Hepatocyte (in vitro differentiated cells): ENCODE measurements at regions not wholly inside any gene's neighbourhood (a gene's known extent, or its start where the extent isn't known, plus 50 kb on each side); places are given as distances from the start of the nearest gene placed in this dataset.

Source experiments
- DNase-seq: peaks from one replicate; pipeline ENCODE4 v3.0.0-alpha.2; 2016; ENCODE audit warnings: low spot score
- H2AFZ ChIP-seq: fragments of 200-600 bp; sonication (generic); 2 replicates; pipeline ENCODE4 v1.6.0; 2016; ENCODE audit warnings: antibody characterized with exemption, mild to moderate bottlenecking
- H3K27ac ChIP-seq: fragments of 200-600 bp; sonication (generic); 2 replicates; pipeline ENCODE4 v1.5.1; 2016; ENCODE audit warnings: mild to moderate bottlenecking
- H3K27me3 ChIP-seq: fragments of 200-600 bp; sonication (generic); 2 replicates; pipeline ENCODE4 v1.6.1; 2016
- H3K36me3 ChIP-seq: fragments of 200-600 bp; sonication (generic); replicated peaks from 2 replicates; pipeline ENCODE4 v1.5.1; 2016; ENCODE audit warnings: low read depth; ENCODE audit not compliant: insufficient read depth
- H3K4me1 ChIP-seq: fragments of 200-600 bp; sonication (generic); 2 replicates; pipeline ENCODE4 v1.5.1; 2016; ENCODE audit warnings: mild to moderate bottlenecking, moderate library complexity; ENCODE audit not compliant: insufficient read depth
- H3K4me2 ChIP-seq: fragments of 200-600 bp; sonication (generic); 2 replicates; pipeline ENCODE4 v1.6.0; 2016
- H3K4me3 ChIP-seq: fragments of 200-600 bp; sonication (generic); 2 replicates; pipeline ENCODE4 v1.5.1; 2016; ENCODE audit warnings: mild to moderate bottlenecking
- H3K79me2 ChIP-seq: fragments of 200-600 bp; sonication (generic); 2 replicates; pipeline ENCODE4 v1.6.0; 2017; ENCODE audit warnings: mild to moderate bottlenecking
- H3K9me2 ChIP-seq: fragments of 200-600 bp; sonication (generic); replicated peaks from 2 replicates; pipeline ENCODE4 v1.6.0; 2017; ENCODE audit warnings: mild to moderate bottlenecking; ENCODE audit not compliant: insufficient read depth
- H3K9me3 ChIP-seq: fragments of 200-600 bp; sonication (generic); 2 replicates; pipeline ENCODE4 v1.5.1; 2016; ENCODE audit warnings: low read depth, mild to moderate bottlenecking
- H4K20me1 ChIP-seq: fragments of 200-600 bp; sonication (generic); 2 replicates; pipeline ENCODE4 v1.6.0; 2016; ENCODE audit warnings: mild to moderate bottlenecking; ENCODE audit not compliant: insufficient read depth, poor library complexity, severe bottlenecking
- EZH2 ChIP-seq: fragments of 200-600 bp; sonication (generic); IDR thresholded peaks from 2 replicates; pipeline ENCODE4 v1.6.1; 2016; ENCODE audit warnings: antibody characterized with exemption, mild to moderate bottlenecking, borderline replicate concordance
- EZH2phosphoT487 ChIP-seq: fragments of 200-600 bp; sonication (generic); IDR thresholded peaks from one replicate; pipeline ENCODE4 v1.6.1; 2018; ENCODE audit warnings: antibody characterized with exemption, mild to moderate bottlenecking, low read depth, moderate library complexity; ENCODE audit not compliant: unreplicated experiment, severe bottlenecking
- WGBS: methylation state at CpG from one replicate; pipeline ENCODE4 v1.1.6; 2016; ENCODE audit warnings: low lambda C conversion rate; ENCODE audit errors: missing lambda C conversion rate; 5-methylcytosine and 5-hydroxymethylcytosine counted together
- TF ChIP-seq, protein P1 (sequence below): fragments of 200-600 bp; sonication (generic); IDR thresholded peaks from 2 replicates; pipeline ENCODE4 v1.5.1; 2016; ENCODE audit warnings: antibody characterized with exemption, mild to moderate bottlenecking; ENCODE audit not compliant: poor library complexity

DNA sequence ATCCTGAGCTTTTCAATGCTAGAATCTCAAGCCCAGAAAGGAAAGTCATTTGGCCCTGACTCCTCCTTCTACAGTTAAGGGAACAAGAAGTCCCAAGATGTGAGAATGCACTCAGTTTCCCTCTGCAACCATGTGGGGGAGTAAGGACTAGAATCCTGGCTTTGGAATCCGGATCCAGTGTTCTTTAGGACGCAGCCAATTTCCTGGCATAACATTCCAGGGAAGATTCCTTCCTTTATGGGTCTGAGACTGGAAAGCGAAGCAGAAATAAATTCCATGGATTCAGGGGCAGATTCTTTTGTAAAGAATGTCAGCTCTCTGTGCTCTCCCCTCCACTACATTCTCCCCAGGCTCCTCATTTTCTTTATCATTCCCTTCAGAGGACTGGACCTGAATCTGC lies 151.8 kb upstream of the SOX14 start:
- Histone ChIP-seq H3K4me3 (no peak overlapping the region), H3K36me3 (no peaks in the 10 kb centered on the region), H3K4me2 (no peak overlapping the region), H2AFZ (no peak overlapping the region), H3K79me2 (no peaks in the 10 kb centered on the region), H3K27ac (no peak overlapping the region), H3K9me2 (no peaks in the 10 kb centered on the region), H4K20me1 (no peaks in the 10 kb centered on the region), H3K27me3 (no peaks in the 10 kb centered on the region), H3K9me3 (no peaks in the 10 kb centered on the region), H3K4me1 (no peaks in the 10 kb centered on the region)
- TF ChIP-seq, protein P1, sequence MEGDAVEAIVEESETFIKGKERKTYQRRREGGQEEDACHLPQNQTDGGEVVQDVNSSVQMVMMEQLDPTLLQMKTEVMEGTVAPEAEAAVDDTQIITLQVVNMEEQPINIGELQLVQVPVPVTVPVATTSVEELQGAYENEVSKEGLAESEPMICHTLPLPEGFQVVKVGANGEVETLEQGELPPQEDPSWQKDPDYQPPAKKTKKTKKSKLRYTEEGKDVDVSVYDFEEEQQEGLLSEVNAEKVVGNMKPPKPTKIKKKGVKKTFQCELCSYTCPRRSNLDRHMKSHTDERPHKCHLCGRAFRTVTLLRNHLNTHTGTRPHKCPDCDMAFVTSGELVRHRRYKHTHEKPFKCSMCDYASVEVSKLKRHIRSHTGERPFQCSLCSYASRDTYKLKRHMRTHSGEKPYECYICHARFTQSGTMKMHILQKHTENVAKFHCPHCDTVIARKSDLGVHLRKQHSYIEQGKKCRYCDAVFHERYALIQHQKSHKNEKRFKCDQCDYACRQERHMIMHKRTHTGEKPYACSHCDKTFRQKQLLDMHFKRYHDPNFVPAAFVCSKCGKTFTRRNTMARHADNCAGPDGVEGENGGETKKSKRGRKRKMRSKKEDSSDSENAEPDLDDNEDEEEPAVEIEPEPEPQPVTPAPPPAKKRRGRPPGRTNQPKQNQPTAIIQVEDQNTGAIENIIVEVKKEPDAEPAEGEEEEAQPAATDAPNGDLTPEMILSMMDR: no peak
- TF ChIP-seq EZH2phosphoT487 (no peak), EZH2 (no peak)
- WGBS: 21% methylated on average over 3 of the region's 3 CpGs
- no peak for DNase-seq

DNA sequence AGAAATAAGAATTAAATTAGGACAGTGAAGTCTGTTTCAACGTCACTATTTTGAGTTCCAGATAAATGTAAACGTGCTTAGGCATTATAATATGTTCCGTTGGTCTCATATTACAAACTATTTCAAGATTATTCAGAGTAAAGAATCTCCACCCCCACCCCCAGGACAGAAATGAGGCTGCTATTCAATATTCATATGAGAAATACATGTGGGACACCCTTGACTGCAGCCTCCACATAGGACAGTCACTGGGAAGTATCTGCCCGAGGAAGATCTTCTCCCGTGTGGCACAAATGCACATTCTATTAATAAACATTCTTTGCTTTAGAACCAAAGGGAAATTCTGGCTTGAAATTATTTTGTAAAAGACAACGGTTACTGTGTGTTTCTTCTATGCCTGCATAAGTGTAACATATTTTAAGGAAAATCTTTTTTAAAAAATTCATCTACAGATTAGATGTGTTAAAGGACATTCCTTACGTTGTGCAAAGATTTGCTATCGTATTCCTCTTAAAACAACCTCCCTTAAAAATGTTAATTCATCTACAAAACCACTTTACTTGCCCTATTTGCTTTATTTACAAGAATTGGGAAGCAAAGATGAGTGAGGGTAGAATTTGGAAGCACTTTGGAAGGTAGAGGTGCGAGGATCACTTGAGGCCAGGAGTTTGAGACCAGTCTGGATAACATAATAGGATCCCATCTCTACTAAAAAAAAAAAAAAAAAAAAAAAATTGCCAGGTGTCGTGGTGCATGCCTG lies 148.3 kb upstream of the SOX14 start:
- no peaks in the 10 kb centered on the region for H3K4me1 ChIP-seq
- H3K27me3 ChIP-seq: no peaks in the 10 kb centered on the region
- H3K4me2 ChIP-seq: no peak overlapping the region
- no peaks in the 10 kb centered on the region for H4K20me1 ChIP-seq
- H3K36me3 ChIP-seq: no peaks in the 10 kb centered on the region
- H3K27ac ChIP-seq: no peak overlapping the region
- H2AFZ ChIP-seq: no peak overlapping the region
- H3K4me3 ChIP-seq: no peak overlapping the region
- no peaks in the 10 kb centered on the region for H3K79me2 ChIP-seq
- H3K9me2 ChIP-seq: no peaks in the 10 kb centered on the region
- H3K9me3 ChIP-seq: no peaks in the 10 kb centered on the region
- TF ChIP-seq EZH2phosphoT487: no peak
- TF ChIP-seq EZH2: no peak
- TF ChIP-seq, protein P1: no peak
- no peak for DNase-seq
- 78% methylated on average over 10 of the region's 10 CpGs for whole genome bisulfite sequencing

DNA sequence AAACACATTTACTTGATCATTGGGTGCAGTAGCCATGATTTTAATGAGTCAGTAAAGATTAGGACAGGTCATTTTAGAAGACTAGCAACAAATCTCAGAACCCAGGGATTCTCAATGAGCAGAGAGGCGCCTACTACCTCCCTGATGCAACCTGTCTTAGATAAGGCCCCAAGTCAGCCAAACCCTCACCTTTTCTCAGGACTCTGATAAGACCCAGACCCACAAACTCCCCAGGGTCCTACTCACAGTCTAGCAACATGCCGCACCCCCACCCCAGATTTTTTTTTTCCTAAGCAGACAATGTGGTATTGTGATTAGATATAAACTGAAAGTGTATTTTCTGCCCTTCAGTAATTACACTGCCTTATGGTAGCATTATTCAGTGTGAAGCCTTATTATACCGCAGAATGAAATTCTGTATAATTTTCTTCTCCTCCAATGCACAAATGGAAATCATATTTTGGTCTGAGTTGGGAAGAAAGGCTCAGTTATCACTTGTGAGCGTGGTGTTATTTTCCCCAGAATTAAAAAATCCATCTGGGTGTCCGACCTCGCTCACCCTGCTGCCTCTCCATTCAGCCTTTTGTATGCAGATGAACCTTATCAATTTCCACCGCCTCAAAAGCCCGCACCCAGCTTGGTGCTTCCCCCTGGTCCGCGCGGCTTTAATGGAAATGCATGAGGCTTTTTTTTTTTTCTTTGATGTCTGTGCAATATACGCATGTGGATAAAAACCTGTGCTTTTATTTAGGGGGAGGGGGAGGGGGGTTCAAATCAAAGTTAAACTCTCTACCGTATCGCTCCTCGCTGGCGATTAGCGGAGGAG lies 122.0 kb upstream of the SOX14 start:
- no peaks in the 10 kb centered on the region for H3K4me1 ChIP-seq

More for the DNA sequence above, 122.0 kb upstream of the SOX14 start:
- DNase-seq: no peak
- Histone ChIP-seq H3K27ac (no peak overlapping the region), H3K27me3 (peaks cover 13% of the 10 kb centered on the region), H3K9me2 (no peaks in the 10 kb centered on the region), H3K79me2 (no peaks in the 10 kb centered on the region), H3K9me3 (no peaks in the 10 kb centered on the region), H3K4me3 (no peak overlapping the region), H3K4me2 (no peak overlapping the region), H4K20me1 (no peaks in the 10 kb centered on the region), H3K36me3 (no peaks in the 10 kb centered on the region), H2AFZ (no peak overlapping the region)
- 27% methylated on average over 17 of the region's 17 CpGs for WGBS
- TF ChIP-seq EZH2: no peak
- TF ChIP-seq, protein P1: no peak
- TF ChIP-seq EZH2phosphoT487: no peak
